IMR-90 (cell line): ENCODE measurements at regions not wholly inside any gene's neighbourhood (a gene's known extent, or its start where the extent isn't known, plus 50 kb on each side); places are given as distances from the start of the nearest gene placed in this dataset.

ENCODE experiments used
- ATAC-seq: fragments of 200-7000 bp; cut with Tn5 transposase; 2 replicates; pipeline ENCODE4 v1.9.1; 2020; ENCODE audit warnings: low read depth, mild to moderate bottlenecking, moderate library complexity
- BruUV-seq: library from RNA; stranded (reverse); fragments of 400-500 nt; replicated peaks from 2 replicates; lab custom pipeline; 2021; lab: Mats Ljungman, UMichigan
- CTCF ChIA-PET: fragments of 300-600 bp; formaldehyde crosslinking; extraction: SDS; loops from one replicate; lab custom pipeline; 2021; ENCODE audit warnings: antibody characterized with exemption; lab: Yijun Ruan, JAX
- POLR2A ChIA-PET: fragments of 300-600 bp; sonication (Branson Sonifier 250); formaldehyde crosslinking; loops from one replicate; lab custom pipeline; 2022; ENCODE audit warnings: antibody characterized with exemption; ENCODE audit not compliant: unreplicated experiment; lab: Charles Lee
- DNase-seq: peaks from one replicate; pipeline ENCODE4 v3.0.0; 2013
- H2AFZ ChIP-seq: replicated peaks from 2 replicates; pipeline ENCODE3; 2013; ENCODE audit warnings: low read length, mild to moderate bottlenecking; ENCODE audit not compliant: poor library complexity
- H2AK5ac ChIP-seq: 2 replicates; pipeline ENCODE4 v1.6.1; 2013; ENCODE audit warnings: low read depth, low read length, inconsistent platforms
- H2AK9ac ChIP-seq: replicated peaks from 2 replicates; pipeline ENCODE3; 2013; ENCODE audit warnings: mild to moderate bottlenecking, low read depth, low read length, moderate library complexity; ENCODE audit not compliant: poor library complexity
- H2BK120ac ChIP-seq: 2 replicates; pipeline ENCODE4 v1.6.1; 2013; ENCODE audit warnings: low read depth, low read length, inconsistent platforms
- H2BK15ac ChIP-seq: 3 replicates; pipeline ENCODE4 v1.6.1; 2013; ENCODE audit warnings: low read depth, low read length, inconsistent platforms
- H2BK20ac ChIP-seq: 2 replicates; pipeline ENCODE4 v1.6.1; 2013; ENCODE audit warnings: low read depth, mild to moderate bottlenecking, inconsistent platforms, low read length, moderate library complexity
- H2BK5ac ChIP-seq: 2 replicates; pipeline ENCODE4 v1.6.1; 2013; ENCODE audit warnings: mild to moderate bottlenecking, low read depth, low read length, inconsistent platforms; ENCODE audit not compliant: poor library complexity, severe bottlenecking
- H3K14ac ChIP-seq: replicated peaks from 2 replicates; pipeline ENCODE4 v1.6.1; 2013; ENCODE audit warnings: low read depth, low read length, inconsistent platforms
- H3K18ac ChIP-seq: 2 replicates; pipeline ENCODE4 v1.6.1; 2013; ENCODE audit warnings: low read depth, low read length, control low read depth
- H3K23ac ChIP-seq: 2 replicates; pipeline ENCODE4 v1.6.1; 2013; ENCODE audit warnings: low read depth, low read length, inconsistent platforms
- H3K27ac ChIP-seq: 2 replicates; pipeline ENCODE4 v1.5.1; 2013; ENCODE audit warnings: mild to moderate bottlenecking, control low read depth, low read length; ENCODE audit not compliant: insufficient read depth
- H3K27me3 ChIP-seq: 2 replicates; pipeline ENCODE4 v1.6.1; 2013; ENCODE audit warnings: low read length; ENCODE audit not compliant: control insufficient read depth, insufficient read depth
- H3K36me3 ChIP-seq: 2 replicates; pipeline ENCODE4 v1.6.1; 2013; ENCODE audit warnings: low read length, mixed read lengths; ENCODE audit not compliant: control insufficient read depth, insufficient read depth
- H3K4ac ChIP-seq: 2 replicates; pipeline ENCODE4 v1.6.1; 2013; ENCODE audit warnings: low read depth, low read length, inconsistent platforms
- H3K4me1 ChIP-seq: 2 replicates; pipeline ENCODE4 v1.6.1; 2013; ENCODE audit warnings: low read length, mixed read lengths; ENCODE audit not compliant: control insufficient read depth, insufficient read depth
- H3K4me2 ChIP-seq: 2 replicates; pipeline ENCODE4 v1.6.1; 2013; ENCODE audit warnings: low read depth, mild to moderate bottlenecking, control low read depth, low read length, moderate library complexity
- H3K4me3 ChIP-seq: 2 replicates; pipeline ENCODE4 v1.5.1; 2013; ENCODE audit warnings: low read depth, mild to moderate bottlenecking, control low read depth, low read length, moderate library complexity; ENCODE audit not compliant: insufficient read depth
- H3K56ac ChIP-seq: 2 replicates; pipeline ENCODE4 v1.6.1; 2013; ENCODE audit warnings: low read length, inconsistent platforms; ENCODE audit not compliant: insufficient read depth; ENCODE audit errors: extremely low read depth
- H3K79me1 ChIP-seq, 2 experiments: 2 replicates each; pipeline ENCODE4 v1.6.1; 2013; ENCODE audit warnings: low read length in 2 of 2, inconsistent platforms in 1 of 2, low read depth in 1 of 2
- H3K9ac ChIP-seq: 2 replicates; pipeline ENCODE4 v1.6.1; 2013; ENCODE audit warnings: low read depth, low read length, control low read depth
- H3K9me1 ChIP-seq: 2 replicates; pipeline ENCODE4 v1.6.1; 2013; ENCODE audit warnings: low read length, inconsistent platforms; ENCODE audit not compliant: insufficient read depth
- H3K9me3 ChIP-seq: 2 replicates; pipeline ENCODE4 v1.6.1; 2013; ENCODE audit warnings: low read length; ENCODE audit not compliant: control insufficient read depth, insufficient read depth
- H4K20me1 ChIP-seq: 2 replicates; pipeline ENCODE4 v1.6.1; 2013; ENCODE audit warnings: low read length, inconsistent platforms; ENCODE audit not compliant: insufficient read depth
- H4K5ac ChIP-seq: 2 replicates; pipeline ENCODE4 v1.6.1; 2013; ENCODE audit warnings: mild to moderate bottlenecking, low read depth, low read length, control low read depth
- H4K8ac ChIP-seq, 2 experiments: 2 replicates each; pipeline ENCODE4 v1.6.1; 2013; ENCODE audit warnings: low read depth in 2 of 2, low read length in 2 of 2, control low read depth in 1 of 2, inconsistent platforms in 1 of 2
- H4K91ac ChIP-seq: 2 replicates; pipeline ENCODE4 v1.6.1; 2013; ENCODE audit warnings: low read depth, low read length, inconsistent platforms; ENCODE audit not compliant: insufficient read depth
- CEBPB ChIP-seq: IDR thresholded peaks from 2 replicates; pipeline ENCODE4 v1.6.1; 2012; ENCODE audit warnings: low read depth, low read length, improper control_type of control experiment
- ELK1 ChIP-seq: fragments of 150-350 bp; IDR thresholded peaks from 2 replicates; pipeline ENCODE4 v1.6.1; 2016; ENCODE audit warnings: low read depth, mild to moderate bottlenecking, low read length, moderate library complexity, borderline replicate concordance
- MAZ ChIP-seq: IDR thresholded peaks from 2 replicates; pipeline ENCODE4 v1.6.1; 2012; ENCODE audit warnings: low read depth, mild to moderate bottlenecking, low read length, improper control_type of control experiment, moderate library complexity, borderline replicate concordance
- MXI1 ChIP-seq: IDR thresholded peaks from 2 replicates; pipeline ENCODE4 v1.6.1; 2012; ENCODE audit warnings: low read depth, mild to moderate bottlenecking, low read length, moderate library complexity, borderline replicate concordance
- NFE2L2 ChIP-seq: fragments of 150-350 bp; IDR thresholded peaks from 2 replicates; pipeline ENCODE4 v1.6.1; 2016; ENCODE audit warnings: low read depth, mild to moderate bottlenecking, low read length
- WGBS, 2 experiments: methylation state at CpG; one replicate each; pipeline versions ENCODE4 v1.1.5 to v1.1.7; 2013; ENCODE audit warnings: missing lambda C conversion rate in 2 of 2; ENCODE audit not compliant: insufficient read length in 1 of 2; ENCODE audit errors: extremely low coverage in 2 of 2; 5-methylcytosine and 5-hydroxymethylcytosine counted together
- dilution Hi-C: fragments of 300-500 bp; cut with HindIII; formaldehyde crosslinking; loops from one replicate; pipeline ENCODE4 v1.14.3; 2018; ENCODE audit warnings: low sequenced_read_pairs; ENCODE audit not compliant: unreplicated experiment
- in situ Hi-C: fragments of 300-500 bp; cut with MboI; formaldehyde crosslinking; loops from 3 replicates; pipeline ENCODE4 v1.14.3; 2019; ENCODE audit warnings: low sequenced_read_pairs, inconsistent platforms, mixed read lengths
- intact Hi-C: fragments of 100-400 bp; cut with micrococcal nuclease; formaldehyde crosslinking; loops from 2 replicates; pipeline ENCODE4 v1.10.0; 2022

- no TSS peak for BruUV-seq
- Histone ChIP-seq H3K4me3 (no peak overlapping the region), H2BK15ac (0 out of 3 replicates have a peak overlapping the region, but pooled peaks have one; percentile 0), H4K20me1 (no peaks in the 10 kb centered on the region), H2AFZ (peak overlapping the region; percentile 56), H3K23ac (no peak overlapping the region), H3K9me3 (peaks cover 2% of the 10 kb centered on the region; the same call in 1 of the 2 replicates), H3K9ac (no peak overlapping the region), H3K27ac (no peak overlapping the region), H2BK120ac (peak overlapping the region; percentile 26; the same call in 1 of the 2 replicates), H3K79me1 (no peaks in the 10 kb centered on the region), H3K27me3 (no peaks in the 10 kb centered on the region), H3K56ac (no peak overlapping the region), H3K18ac (peak overlapping the region; percentile 66; the same call in 1 of the 2 replicates), H3K4ac (peak overlapping the region; percentile 0; the same call in 1 of the 2 replicates), H3K9me1 (no peaks in the 10 kb centered on the region), H4K8ac (no peak overlapping the region), H4K91ac (no peak overlapping the region), H2BK5ac (peak overlapping the region; percentile 60), H2AK9ac (no peak overlapping the region), H3K4me1 (no peaks in the 10 kb centered on the region; the same call in 1 of the 2 replicates), H2AK5ac (peak overlapping the region; percentile 38), H4K5ac (no peak overlapping the region; the same call in 1 of the 2 replicates), H3K36me3 (no peaks in the 10 kb centered on the region), H3K14ac (peak overlapping the region; percentile 35), H3K4me2 (no peak overlapping the region), H2BK20ac (peak overlapping the region; percentile 41; the same call in 1 of the 2 replicates)
- no CpG with 5 or more reads among the region's 12 CpGs for WGBS, 2 experiments
- dilution Hi-C loops = no loop called here
- CTCF ChIA-PET = interaction anchor here (0.6 kb wide), 1 partner anchor 1399 kb away, joined by 3 read pairs; no protein-coding TSS in a partner anchor
- ATAC-seq (no peak), DNase-seq (peak; percentile 73)
- intact Hi-C loops = no loop called here
- TF ChIP-seq NFE2L2 (no peak), ELK1 (no peak), MXI1 (no peak), MAZ (no peak), CEBPB (peak; percentile 62; the same call in 1 of the 2 replicates)
- in situ Hi-C loops = no loop called here
- POLR2A ChIA-PET = no interaction called here
Measured at GRCh38 chr6:105780146-105780860, 305.8 kb upstream of the PRDM1 start.
